Tibial nerve (tissue), 3 donors: ENCODE measurements at regions not wholly inside any gene's neighbourhood (a gene's known extent, or its start where the extent isn't known, plus 50 kb on each side); places are given as distances from the start of the nearest gene placed in this dataset.

Experiments
- POLR2A ChIP-seq, 2 donors: fragments of 450-650 bp; IDR thresholded peaks; one replicate each; pipeline ENCODE4 v1.6.1; 2017; ENCODE audit warnings: antibody characterized with exemption in 2 of 2, mild to moderate bottlenecking in 2 of 2, moderate library complexity in 2 of 2
- TF ChIP-seq, protein P1 (sequence below), 5 experiments: fragments of 200-600 bp in 3 of 5; fragments of 450-650 bp in 2 of 5; sonication (generic) in 3 of 5; IDR thresholded peaks; one replicate each; pipeline ENCODE4 v1.5.1; 2016 to 2019; ENCODE audit warnings: antibody characterized with exemption in 5 of 5, mild to moderate bottlenecking in 3 of 5, moderate library complexity in 2 of 5

DNA sequence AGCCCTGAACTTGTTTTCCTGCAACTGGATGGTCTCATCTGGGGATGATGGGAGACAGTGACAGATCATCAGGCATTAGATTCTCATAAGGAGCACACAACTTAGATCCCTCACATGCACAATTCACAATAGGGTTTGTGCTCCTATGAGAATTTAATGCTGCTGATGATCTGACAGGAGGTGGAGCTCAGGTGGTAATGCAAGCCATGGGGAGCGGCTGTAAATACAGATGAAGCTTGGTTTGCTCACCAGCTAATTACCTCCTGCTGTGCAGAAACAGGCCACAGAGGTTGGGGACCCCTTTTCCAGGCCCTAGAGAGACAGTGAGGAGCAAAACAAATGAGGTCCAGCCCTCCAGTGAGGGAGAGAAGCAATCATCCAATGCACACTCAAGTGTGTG lies 168.6 kb downstream of the RGS9 start:
- TF ChIP-seq, protein P1, sequence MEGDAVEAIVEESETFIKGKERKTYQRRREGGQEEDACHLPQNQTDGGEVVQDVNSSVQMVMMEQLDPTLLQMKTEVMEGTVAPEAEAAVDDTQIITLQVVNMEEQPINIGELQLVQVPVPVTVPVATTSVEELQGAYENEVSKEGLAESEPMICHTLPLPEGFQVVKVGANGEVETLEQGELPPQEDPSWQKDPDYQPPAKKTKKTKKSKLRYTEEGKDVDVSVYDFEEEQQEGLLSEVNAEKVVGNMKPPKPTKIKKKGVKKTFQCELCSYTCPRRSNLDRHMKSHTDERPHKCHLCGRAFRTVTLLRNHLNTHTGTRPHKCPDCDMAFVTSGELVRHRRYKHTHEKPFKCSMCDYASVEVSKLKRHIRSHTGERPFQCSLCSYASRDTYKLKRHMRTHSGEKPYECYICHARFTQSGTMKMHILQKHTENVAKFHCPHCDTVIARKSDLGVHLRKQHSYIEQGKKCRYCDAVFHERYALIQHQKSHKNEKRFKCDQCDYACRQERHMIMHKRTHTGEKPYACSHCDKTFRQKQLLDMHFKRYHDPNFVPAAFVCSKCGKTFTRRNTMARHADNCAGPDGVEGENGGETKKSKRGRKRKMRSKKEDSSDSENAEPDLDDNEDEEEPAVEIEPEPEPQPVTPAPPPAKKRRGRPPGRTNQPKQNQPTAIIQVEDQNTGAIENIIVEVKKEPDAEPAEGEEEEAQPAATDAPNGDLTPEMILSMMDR (IDR thresholded peaks at IDR 0.05), result no peak
- TF ChIP-seq POLR2A (IDR thresholded peaks at IDR 0.05), result no peak
